Stimulated activated CD8-positive, alpha-beta memory T cell treated with anti-CD3 and anti-CD28 coated beads, Interleukin-4, amount 100 ng/mL, for 48 hours (primary cell): ENCODE measurements at regions not wholly inside any gene's neighbourhood (a gene's known extent, or its start where the extent isn't known, plus 50 kb on each side); places are given as distances from the start of the nearest gene placed in this dataset.

Experiments
- DNase-seq: peaks from one replicate; pipeline ENCODE4 v3.0.0-alpha.2; 2020

DNA sequence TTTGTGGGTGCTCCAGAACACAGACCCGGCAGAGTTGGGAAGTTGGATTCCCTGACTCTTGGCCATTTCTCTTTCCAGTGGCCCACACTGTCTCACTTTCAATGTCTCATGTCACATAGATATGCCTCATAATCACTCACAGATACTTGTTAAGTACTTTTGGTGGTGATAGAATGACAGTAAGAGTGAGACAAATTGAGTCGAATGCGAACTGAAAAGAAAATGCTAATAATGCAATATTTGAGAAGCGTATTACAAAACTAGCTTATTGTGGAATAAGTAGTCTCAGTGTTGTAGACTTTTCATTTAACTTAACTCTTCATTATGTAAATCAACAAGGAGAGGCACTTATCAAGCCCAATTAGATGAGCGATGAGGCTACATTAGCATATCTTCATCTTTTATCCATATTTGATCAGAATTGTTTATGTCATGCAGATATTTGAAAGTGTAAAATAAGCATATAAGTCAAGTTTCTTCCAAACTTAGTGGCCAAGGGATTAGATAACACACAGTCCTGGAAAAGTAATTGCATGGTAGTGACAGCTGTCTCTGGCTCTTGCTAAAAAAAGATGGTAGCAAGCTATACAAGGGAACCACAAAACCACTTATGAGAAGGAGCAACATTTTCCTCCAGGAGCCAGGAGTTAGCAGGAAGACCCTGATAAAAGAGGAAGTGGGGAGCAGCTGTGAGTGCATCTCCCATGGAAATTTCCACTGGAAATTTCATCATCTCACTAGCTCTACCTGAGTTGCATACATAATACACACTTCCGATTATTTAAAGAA is 243.6 kb downstream of the ARRDC4 start:
- DNase-seq = no peak

DNA sequence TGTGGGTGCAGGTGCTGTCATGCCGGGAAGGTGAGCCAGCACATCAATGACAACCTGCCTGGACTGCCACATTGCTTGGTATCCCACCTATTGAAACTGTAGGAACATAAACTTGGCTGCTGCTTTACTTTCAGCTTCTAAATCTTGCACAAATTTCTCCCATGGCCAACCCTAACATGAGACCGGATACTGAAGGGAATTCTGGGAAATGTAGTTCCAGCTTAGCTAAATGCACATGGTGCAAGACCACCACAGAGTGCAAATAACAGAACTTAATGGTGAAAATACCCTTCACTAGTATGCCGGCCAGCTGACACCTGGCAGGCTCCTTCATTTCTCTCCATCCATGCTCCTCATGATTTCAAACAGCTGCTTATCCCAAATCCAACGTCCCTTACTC is 247.4 kb downstream of the ARRDC4 start:
- no peak for DNase-seq

DNA sequence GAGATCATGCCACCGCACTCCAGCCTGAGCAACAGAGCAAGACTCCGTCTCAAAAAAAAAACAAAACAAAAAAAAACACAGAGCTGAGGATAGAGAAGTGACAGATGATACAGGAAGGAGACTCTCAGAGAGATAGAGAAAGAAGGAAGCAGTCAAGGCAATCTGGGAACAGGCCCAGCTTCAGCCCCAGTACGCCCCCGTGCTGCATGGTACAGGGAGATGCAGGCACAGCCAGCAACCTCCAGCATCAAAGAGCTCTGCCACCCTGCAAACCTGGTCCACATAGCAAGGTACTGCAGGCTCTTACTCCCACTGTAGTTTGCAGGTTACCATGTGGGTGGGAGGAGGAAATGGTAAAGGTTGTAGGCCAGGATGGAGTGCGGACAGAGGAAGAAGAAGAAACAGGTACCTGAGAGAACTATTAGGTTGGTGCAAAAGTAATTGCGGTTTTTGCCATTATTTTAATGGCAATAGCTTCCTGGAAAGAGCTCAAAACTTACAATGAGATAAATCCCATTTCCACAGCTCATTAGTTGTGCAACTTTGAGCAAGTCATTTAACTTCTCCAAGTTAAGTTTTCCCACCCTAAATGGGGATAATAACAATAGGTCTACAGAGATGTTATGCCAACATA is 253.0 kb downstream of the ARRDC4 start:
- no peak for DNase-seq

DNA sequence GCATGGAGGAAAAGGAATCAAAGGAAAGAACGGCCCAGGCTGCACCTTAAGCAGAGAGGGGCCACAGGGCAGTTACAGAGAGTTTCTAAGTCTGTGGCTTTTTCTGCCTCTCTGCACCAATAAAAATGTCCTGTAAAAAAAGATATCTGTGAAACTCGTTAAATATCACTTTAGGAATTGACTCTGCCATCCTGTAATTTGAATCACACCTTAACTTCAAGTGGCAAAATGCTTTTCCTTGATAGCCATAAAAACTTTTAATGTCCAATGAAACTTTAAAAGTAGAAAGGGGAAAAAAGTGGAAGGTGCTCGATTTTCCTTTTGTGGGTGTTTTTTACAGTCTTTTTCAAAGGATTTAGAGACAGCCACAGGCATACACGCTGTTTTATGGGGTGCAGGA is 255.7 kb downstream of the ARRDC4 start:
- DNase-seq = no peak

GRCh38 chr15:98217356-98217755 is 256.9 kb downstream of the ARRDC4 start:
- DNase-seq = no peak

DNA sequence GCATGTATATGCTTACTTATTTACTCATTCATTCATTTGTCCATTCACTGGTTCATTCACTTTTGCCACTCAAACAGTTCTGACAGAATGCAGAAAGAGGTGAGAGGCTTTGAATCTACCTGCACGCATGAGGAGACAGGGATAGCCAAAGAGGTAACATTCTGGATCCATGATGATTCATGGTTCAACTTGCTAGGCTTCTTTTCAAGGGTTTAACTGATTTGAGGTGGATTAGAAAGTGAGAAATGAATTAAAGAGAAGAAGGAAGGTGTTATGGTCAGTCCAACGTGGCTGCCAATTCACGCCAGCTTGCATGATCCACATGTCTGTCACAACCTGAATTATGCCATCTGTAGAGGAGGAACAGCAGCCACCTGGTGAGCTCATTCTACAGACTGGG is 260.6 kb downstream of the ARRDC4 start:
- DNase-seq = no peak

DNA sequence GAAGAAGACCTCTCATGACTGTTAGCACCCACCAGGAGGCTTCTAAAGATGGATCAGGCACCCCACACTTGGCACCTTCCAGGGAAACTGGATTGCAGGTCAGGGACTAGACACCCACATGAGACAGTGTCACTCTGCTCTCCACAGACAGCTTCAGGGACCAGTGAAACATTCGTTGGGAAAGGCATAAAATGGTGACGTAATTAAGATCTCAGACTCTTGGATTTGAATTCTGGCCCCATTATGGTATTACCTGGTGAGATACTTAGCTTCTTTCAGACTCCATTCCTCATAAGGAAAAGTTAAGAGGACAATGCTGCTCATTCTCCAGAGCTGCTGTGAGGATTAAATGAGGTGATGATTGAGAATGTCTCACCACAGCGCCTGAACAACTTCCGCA is 261.1 kb downstream of the ARRDC4 start:
- no peak for DNase-seq

DNA sequence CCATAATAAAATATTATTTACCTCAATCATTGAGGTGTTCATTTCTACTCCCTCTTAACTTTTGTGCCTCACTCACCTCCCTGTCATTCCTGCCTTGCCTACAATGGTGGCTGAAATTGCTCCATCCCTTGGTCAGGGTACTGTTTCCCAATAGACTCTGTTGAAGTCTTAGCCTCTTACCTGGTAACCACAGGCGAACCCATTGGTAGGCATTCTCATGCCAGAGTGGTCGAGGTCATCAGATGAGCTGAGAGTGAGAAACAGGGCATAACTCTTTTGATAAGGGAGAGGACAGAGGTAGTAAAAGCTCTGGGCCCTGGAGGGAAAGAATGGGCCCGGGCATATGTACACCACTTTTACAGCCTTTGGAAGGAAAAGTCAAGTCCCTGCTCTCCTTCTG is 265.6 kb downstream of the ARRDC4 start:
- no peak for DNase-seq

DNA sequence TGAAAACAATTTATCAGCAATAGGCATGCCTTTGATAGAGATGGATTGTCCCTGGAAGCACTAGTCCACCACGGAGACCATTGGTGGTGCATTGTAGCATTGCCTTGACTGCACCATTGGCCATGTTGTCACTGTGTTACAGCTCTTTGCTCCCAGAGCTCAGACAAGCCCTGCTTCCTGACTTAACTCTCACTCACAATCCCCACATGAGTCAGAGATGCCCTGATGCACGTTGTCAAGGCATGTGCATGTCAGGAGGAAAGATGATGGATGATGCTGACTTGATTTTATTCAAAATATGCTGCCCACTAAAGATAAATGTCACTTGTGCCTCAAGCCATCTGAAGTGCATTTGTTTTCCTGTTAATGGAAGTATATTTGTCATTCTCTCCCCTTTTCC is 266.1 kb downstream of the ARRDC4 start:
- no peak for DNase-seq

DNA sequence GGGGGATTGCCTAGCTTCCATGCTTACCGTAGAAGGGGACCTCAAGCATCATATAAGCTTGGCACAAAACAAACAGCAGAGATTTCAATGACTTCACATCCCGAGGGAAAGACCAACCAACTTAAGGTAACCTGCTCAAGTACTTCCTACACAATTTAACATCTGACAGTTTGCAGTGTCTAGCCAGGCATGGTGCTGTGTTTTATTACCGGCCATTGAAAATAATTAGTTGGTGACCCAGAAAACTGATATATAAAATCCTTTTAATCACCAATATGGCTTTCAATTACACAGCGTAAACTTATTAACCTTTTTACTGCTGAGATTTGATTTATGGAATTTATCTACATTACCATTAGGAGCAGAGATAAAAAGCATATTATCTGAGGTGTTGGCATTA is 268.3 kb downstream of the ARRDC4 start:
- no peak for DNase-seq

- DNase-seq = no peak
Measured at GRCh38 chr15:98230975-98231374, 270.5 kb downstream of the ARRDC4 start.

DNA sequence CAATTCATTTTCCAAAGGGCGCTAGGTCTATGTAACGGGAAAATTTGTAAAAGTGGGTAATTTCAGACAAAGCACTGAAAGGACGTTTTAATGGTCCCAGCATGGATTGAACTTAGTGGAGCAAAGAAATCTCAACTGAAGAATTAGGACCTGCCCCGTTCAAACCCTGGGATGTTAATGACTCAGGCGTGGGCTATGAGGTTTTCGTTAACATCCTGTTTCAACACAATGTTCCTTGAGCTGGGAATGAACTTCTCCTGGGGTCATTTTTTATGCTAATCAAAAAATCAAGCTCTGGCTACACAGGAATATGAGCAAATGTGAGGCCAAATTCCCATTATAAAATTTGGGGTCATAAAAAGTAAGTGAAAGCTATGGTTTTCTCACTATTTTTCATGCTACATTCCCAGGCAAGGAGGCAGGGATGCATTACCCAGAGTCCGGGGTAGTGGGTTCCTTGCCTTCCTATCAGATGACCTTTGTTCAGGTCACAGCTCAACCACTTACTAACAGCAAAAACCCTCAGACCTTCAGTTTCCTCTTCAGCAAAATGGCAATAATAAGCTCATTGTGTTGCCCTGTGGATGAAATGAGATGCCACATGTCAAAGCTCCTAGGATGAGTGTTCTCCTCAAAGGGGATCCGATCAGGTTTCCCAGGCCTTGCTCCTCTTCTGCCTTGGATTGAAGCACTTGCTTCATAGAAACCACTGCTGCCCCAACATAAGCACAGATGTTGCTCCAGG is 271.4 kb downstream of the ARRDC4 start:
- DNase-seq = no peak

- DNase-seq = no peak
Measured at GRCh38 chr15:98232761-98233160, 272.3 kb downstream of the ARRDC4 start.

DNA sequence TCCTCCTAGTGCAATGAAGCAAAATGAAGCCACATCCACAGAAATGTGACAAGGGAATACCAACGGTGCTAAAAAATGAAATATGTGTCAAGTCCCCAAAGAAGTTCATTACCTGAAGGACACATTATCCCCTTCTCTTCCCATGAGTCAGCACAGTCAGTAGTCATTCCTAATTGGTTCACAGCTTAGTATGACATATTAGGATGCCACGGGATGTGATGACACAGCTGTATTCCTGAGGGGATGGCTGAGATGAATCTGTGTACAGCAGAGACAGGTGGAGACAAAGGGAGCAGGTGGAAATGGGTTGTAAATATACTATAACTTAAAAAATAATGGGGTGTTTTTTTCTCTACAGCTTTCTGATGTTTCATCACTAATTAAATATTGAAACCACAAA is 273.4 kb downstream of the ARRDC4 start:
- DNase-seq = no peak

- no peak for DNase-seq
Measured at GRCh38 chr15:98240303-98240702, 279.8 kb downstream of the ARRDC4 start.

DNA sequence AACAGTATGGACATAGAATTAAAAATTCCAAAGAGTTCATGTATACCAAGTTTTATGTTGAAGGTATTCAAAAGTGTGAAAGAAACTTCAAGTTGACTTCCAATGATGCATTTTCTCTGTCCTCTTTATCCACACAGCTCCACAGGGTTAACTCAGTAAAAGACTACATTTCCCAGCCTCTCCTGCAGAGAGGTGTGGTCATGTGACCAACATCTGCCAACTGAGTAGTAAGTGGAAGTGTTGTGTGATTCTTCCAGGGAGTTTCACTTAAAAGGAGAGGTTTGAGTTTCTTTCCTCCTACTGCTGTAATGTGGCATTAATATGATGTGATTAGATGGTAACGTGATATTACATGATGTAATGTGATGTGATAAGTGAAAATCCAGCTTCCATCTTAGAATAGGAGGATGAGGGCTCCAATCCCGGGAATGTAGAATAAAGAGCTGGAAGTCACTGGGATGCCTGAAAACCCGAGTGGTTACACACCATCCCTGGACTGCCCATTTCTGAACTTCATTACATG is 280.6 kb downstream of the ARRDC4 start:
- no peak for DNase-seq

DNA sequence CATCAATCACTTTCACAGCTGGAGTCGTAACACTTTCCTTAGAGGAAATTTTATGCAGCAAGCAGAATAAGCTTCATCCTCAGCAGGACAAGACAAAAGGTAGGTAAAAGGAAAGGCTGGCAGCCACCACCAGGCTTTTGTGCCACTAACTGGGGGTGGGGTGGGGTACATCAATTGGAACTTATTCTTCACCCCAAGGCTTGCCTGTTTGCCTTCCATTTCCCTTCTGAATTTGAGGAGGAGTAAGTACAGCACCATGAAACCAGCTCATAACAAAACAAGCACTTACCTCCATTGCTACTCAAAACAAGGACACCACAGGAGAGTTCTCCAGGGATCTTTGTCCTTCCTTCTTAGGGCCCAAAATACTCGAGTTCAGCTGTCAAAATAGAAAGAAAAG is 296.8 kb downstream of the ARRDC4 start:
- DNase-seq = no peak

DNA sequence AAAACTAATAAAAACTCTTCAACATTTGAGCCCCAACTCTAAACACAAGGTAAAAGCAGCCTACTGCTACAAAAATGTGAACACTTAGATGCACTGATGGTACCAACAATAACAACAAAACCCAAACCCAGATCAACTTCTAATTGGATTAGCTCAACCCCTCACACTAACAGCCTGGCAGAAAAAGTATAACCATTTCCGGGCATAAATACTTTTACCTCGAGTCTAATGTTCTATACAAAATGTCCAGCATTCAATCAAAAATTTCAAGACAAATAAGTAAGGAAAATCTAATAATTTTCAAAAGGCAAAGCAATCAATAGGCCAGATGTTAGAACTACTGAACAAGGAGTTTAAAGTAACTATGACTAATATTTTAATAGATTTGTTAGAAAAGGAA is 303.3 kb downstream of the ARRDC4 start:
- no peak for DNase-seq

GRCh38 chr15:98266295-98266694 is 305.8 kb downstream of the ARRDC4 start:
- DNase-seq = no peak

- no peak for DNase-seq
Measured at GRCh38 chr15:98268163-98268562, 307.7 kb downstream of the ARRDC4 start.

DNA sequence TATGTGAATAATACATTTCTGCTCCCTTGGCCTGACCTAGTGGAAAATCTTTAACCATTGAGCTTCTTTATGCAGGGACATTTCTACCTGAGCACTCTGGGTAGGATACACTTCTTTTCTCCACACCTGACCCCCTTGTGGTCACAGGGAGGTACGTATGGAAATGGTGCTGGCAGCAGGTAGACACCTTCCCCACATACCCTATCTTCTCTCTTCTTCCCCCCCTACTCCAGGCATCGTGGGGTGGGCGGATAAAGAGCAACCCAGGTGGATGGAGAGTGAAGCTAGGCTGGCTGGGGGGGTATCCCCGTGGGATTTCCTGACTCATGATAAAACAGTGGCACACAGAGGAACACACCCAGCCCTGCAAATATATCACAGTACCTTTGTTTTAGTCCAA is 312.1 kb downstream of the ARRDC4 start:
- DNase-seq = no peak

- no peak for DNase-seq
Measured at GRCh38 chr15:98276018-98276417, 315.5 kb downstream of the ARRDC4 start.

GRCh38 chr15:98277602-98278001 is 317.1 kb downstream of the ARRDC4 start:
- DNase-seq = no peak
